ENCODE measurements at regions not wholly inside any gene's neighbourhood (a gene's known extent, or its start where the extent isn't known, plus 50 kb on each side); places are given as distances from the start of the nearest gene placed in this dataset.

DNA sequence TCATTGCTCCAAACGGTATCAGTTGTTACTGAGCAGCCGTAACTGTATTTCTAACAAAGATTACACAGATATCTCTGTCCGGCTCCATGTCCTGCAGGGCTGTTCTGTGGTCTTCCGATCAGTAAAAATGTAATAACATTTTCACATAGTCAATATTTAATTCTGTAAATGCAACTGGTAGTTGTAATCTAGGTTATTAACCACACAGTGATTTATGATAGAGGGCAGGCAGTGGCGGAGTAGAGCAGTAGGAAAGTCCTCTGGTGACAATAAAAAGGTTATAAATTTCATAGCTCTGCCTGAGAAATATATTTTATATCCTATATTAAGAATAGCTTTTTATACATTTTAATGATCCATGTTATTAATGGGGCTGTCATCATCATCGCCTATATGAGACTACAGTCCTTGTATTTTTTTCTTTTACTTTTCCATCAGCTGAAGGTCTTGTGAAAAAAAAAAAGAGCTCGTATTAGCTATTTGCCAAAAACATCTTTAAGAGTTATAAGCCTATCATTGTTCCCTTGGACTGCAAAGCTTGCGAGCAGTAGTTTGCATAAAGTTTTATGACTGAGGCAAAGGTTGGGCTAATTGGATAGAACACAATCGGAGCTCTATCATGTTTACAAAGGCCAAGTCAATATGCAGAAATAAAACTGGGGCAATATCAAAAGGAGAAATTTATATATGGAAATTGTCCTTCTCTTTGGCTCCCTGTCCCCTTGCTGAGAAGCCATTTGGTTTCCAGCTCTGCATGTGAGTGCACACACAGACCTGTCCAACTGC, 648.0 kb downstream of the IRX1 start:
- TF ChIP-seq, protein P1, sequence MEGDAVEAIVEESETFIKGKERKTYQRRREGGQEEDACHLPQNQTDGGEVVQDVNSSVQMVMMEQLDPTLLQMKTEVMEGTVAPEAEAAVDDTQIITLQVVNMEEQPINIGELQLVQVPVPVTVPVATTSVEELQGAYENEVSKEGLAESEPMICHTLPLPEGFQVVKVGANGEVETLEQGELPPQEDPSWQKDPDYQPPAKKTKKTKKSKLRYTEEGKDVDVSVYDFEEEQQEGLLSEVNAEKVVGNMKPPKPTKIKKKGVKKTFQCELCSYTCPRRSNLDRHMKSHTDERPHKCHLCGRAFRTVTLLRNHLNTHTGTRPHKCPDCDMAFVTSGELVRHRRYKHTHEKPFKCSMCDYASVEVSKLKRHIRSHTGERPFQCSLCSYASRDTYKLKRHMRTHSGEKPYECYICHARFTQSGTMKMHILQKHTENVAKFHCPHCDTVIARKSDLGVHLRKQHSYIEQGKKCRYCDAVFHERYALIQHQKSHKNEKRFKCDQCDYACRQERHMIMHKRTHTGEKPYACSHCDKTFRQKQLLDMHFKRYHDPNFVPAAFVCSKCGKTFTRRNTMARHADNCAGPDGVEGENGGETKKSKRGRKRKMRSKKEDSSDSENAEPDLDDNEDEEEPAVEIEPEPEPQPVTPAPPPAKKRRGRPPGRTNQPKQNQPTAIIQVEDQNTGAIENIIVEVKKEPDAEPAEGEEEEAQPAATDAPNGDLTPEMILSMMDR (conservative IDR thresholded peaks at IDR 0.05; ENCODE audit: low read length), result no peak
- TF ChIP-seq EZH2phosphoT487 (IDR thresholded peaks at IDR 0.05; ENCODE audit: borderline replicate concordance, low read depth, low read length), result no peak

Data from OCI-LY7 (cell line).